ENCODE measurements at regions not wholly inside any gene's neighbourhood (a gene's known extent, or its start where the extent isn't known, plus 50 kb on each side); places are given as distances from the start of the nearest gene placed in this dataset.

- H3K18ac ChIP-seq (ENCODE audit: insufficient read length, low read depth, low read length) = no peak overlapping the region
- H3K4me2 ChIP-seq (ENCODE audit: insufficient read depth, insufficient read length, low read length) = no peak overlapping the region
- no peak overlapping the region for H4K8ac ChIP-seq (replicated peaks; ENCODE audit: insufficient read length, low read depth, low read length)
- no peaks in the 10 kb centered on the region for H3K23me2 ChIP-seq (ENCODE audit: insufficient read length, low read depth, low read length, poor library complexity, severe bottlenecking)
- no peaks in the 10 kb centered on the region for H3K79me1 ChIP-seq (ENCODE audit: insufficient read depth, low read depth, low read length, poor library complexity, severe bottlenecking)
- no peak overlapping the region for H2AFZ ChIP-seq (ENCODE audit: low read length)
- no peaks in the 10 kb centered on the region for H4K20me1 ChIP-seq (ENCODE audit: control insufficient read depth, insufficient read depth, insufficient read length)
- H2AK5ac ChIP-seq (ENCODE audit: insufficient read length, low read length) = no peak overlapping the region
- no peak overlapping the region for H2BK12ac ChIP-seq (ENCODE audit: insufficient read length, low read depth, low read length)
- DNase-seq = no peak
- Mint-ChIP-seq H3K4me3 (no peak overlapping the region), H3K27me3 (ENCODE audit: low read depth) (peaks cover 2% of the 10 kb centered on the region; the same call in 1 of the 2 replicates), H3K36me3 (ENCODE audit: insufficient read depth in 1 of 3, low read depth in 3 of 3) (peaks cover 0 to 4% (median 2%) of the 10 kb centered on the region in 3 experiments; a peak in 2 of 7 replicates), H3K27ac (no peak overlapping the region), H3K4me1 (peaks cover 24% of the 10 kb centered on the region in 2 experiments), H3K9me3 (no peaks in the 10 kb centered on the region; a peak in 1 of 5 replicates)
- H2BK120ac ChIP-seq (ENCODE audit: low read depth, low read length, poor library complexity, severe bottlenecking) = no peak overlapping the region
- H3T11ph ChIP-seq (ENCODE audit: low read length) = no peak overlapping the region
- H4K91ac ChIP-seq (ENCODE audit: insufficient read length, low read depth, low read length) = no peak overlapping the region
- no peak overlapping the region for H2BK15ac ChIP-seq (ENCODE audit: low read depth, low read length)
- no peak overlapping the region for H3K4ac ChIP-seq (ENCODE audit: low read depth, low read length)
- no peaks in the 10 kb centered on the region for H3K27me3 ChIP-seq (ENCODE audit: insufficient read depth, low read length)
- H3K23ac ChIP-seq (ENCODE audit: insufficient read length, low read depth, low read length) = no peak overlapping the region
- H3K4me1 ChIP-seq (ENCODE audit: insufficient read depth, low read length) = peaks cover 7% of the 10 kb centered on the region
- H2BK20ac ChIP-seq (ENCODE audit: low read depth, low read length, poor library complexity, severe bottlenecking) = no peak overlapping the region
- H3K56ac ChIP-seq (ENCODE audit: insufficient read length, low read depth, low read length) = no peak overlapping the region
- H3K9ac ChIP-seq (ENCODE audit: extremely low read depth, insufficient read length, low read length) = no peak overlapping the region
- no CpG with 5 or more reads among the region's 1 CpG for WGBS (ENCODE audit: extremely low coverage, insufficient read length, low lambda C conversion rate)
- H2BK5ac ChIP-seq (ENCODE audit: insufficient read length, low read length) = no peak overlapping the region
- H3K27ac ChIP-seq (ENCODE audit: insufficient read length, low read depth, low read length) = no peak overlapping the region
- H3K9me3 ChIP-seq (ENCODE audit: control insufficient read depth, low read depth, low read length) = no peaks in the 10 kb centered on the region
- H4K5ac ChIP-seq (ENCODE audit: insufficient read length, low read depth, low read length) = no peak overlapping the region
- TF ChIP-seq CTCF (conservative IDR thresholded peaks at IDR 0.05) = no peak
- H3K14ac ChIP-seq (ENCODE audit: insufficient read depth, low read length) = no peak overlapping the region
- no peaks in the 10 kb centered on the region for H3K79me2 ChIP-seq (ENCODE audit: insufficient read depth, low read length)
These were observed 514.5 kb upstream of the CDH2 start for GRCh38 chr18:28691496-28691840.
